Activated T-cell treated with anti-CD3 and anti-CD28 coated beads, Interleukin-2, amount 50 U/mL, for 4 hours (primary cell): ENCODE measurements at regions not wholly inside any gene's neighbourhood (a gene's known extent, or its start where the extent isn't known, plus 50 kb on each side); places are given as distances from the start of the nearest gene placed in this dataset.

Source experiments
- ATAC-seq, 2 donors: fragments of 200-7000 bp; cut with Tn5 transposase; one replicate each; pipeline ENCODE4 v1.10.0; 2021
- DNase-seq: peaks from one replicate; pipeline ENCODE4 v3.0.0-alpha.2; 2020
- H3K27me3 Mint-ChIP-seq: one replicate; pipeline ENCODE4 v1.8.0; 2021; ENCODE audit warnings: low read depth, mixed read lengths
- H3K36me3 Mint-ChIP-seq: one replicate; pipeline ENCODE4 v1.8.0; 2022; ENCODE audit warnings: mixed read lengths; ENCODE audit not compliant: insufficient read depth
- H3K4me1 Mint-ChIP-seq: one replicate; pipeline ENCODE4 v1.8.0; 2021; ENCODE audit warnings: low read depth, mixed read lengths
- H3K4me3 Mint-ChIP-seq: one replicate; pipeline ENCODE4 v1.8.0; 2021; ENCODE audit warnings: mild to moderate bottlenecking, moderate library complexity, mixed read lengths
- H3K9me3 Mint-ChIP-seq: one replicate; pipeline ENCODE4 v1.8.0; 2021; ENCODE audit warnings: mixed read lengths

GRCh38 chr4:14768449-14768848 is 233.8 kb upstream of the CPEB2 start:
- Mint-ChIP-seq H3K4me3 (no peak overlapping the region), H3K27me3 (peaks cover 6% of the 10 kb centered on the region), H3K4me1 (peaks cover 6% of the 10 kb centered on the region), H3K9me3 (peaks cover 3% of the 10 kb centered on the region), H3K36me3 (no peaks in the 10 kb centered on the region)
- DNase-seq = no peak
- no peak for ATAC-seq

DNA sequence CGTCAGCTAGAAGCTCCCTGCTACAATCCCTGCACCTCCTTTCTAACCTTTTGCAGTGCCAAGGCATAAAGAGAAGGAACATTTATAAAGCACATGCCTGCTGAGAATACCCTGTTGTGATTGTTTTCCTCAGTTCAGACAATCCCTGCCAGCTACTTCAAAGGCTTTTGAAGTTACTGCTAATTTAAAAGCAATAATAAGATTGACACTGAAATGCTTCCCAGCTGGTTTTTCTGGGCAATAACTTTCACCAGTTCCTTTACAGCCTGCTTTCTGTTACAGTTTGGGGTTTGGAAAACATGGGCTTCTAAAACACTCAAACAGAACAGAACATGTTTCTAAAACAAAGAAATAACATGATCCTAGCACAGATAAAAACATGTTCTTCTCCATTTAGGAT is 232.3 kb upstream of the CPEB2 start:
- DNase-seq = no peak
- Mint-ChIP-seq H3K9me3 (peaks cover 4% of the 10 kb centered on the region), H3K4me1 (peaks cover 6% of the 10 kb centered on the region), H3K27me3 (peaks cover 10% of the 10 kb centered on the region), H3K4me3 (no peak overlapping the region), H3K36me3 (no peaks in the 10 kb centered on the region)
- no peak for ATAC-seq

DNA sequence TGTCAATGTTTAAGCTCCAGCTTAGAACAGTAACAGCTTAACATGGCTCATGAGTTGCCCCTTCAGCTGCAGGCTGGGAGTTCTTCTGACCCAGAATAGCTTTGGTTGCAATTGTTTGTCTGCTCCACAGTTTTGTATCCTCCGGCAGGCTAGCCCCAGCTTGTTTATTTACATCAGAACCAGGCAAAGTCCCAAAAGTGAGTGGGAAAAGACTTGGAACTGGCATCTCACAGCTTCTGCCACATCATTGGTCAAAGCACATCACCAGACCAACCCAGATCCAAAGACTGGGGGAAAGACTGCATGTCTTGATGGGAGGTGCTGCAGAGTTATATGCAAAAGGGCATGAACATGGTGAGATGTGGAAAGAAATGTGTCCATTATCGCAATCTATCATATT is 231.2 kb upstream of the CPEB2 start:
- Mint-ChIP-seq H3K36me3 (no peaks in the 10 kb centered on the region), H3K9me3 (peaks cover 4% of the 10 kb centered on the region), H3K4me3 (no peak overlapping the region), H3K4me1 (peaks cover 6% of the 10 kb centered on the region), H3K27me3 (peaks cover 10% of the 10 kb centered on the region)
- DNase-seq (no peak), ATAC-seq (no peak)

- H3K4me1 Mint-ChIP-seq = peaks cover 5% of the 10 kb centered on the region
- peaks cover 4% of the 10 kb centered on the region for H3K9me3 Mint-ChIP-seq
- no peaks in the 10 kb centered on the region for H3K36me3 Mint-ChIP-seq
- no peak overlapping the region for H3K4me3 Mint-ChIP-seq
- H3K27me3 Mint-ChIP-seq = peaks cover 10% of the 10 kb centered on the region
- no peak for DNase-seq
- ATAC-seq = no peak
These were observed 230.6 kb upstream of the CPEB2 start for GRCh38 chr4:14771504-14772175.

DNA sequence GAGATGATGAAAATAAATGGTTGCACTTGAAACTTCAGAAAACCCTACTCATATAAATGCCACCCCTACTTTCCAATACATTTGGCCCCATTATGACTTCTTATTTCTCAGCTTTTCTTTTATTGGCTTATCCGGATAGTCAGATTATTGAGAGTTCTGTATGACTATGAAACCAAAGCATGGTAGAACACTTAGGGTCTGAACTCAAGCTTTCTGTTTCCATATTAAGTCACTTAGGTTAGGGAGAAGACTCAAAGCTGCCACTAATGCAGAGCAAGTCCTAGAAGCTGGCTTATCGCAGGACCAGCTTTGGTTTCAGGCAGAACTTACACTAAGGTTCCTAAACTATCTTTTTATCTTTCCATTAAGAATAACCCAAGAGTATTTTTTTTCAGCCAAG is 229.9 kb upstream of the CPEB2 start:
- ATAC-seq (peak in 1 of 2 donors; percentile 43), DNase-seq (no peak)
- peaks cover 10% of the 10 kb centered on the region for H3K27me3 Mint-ChIP-seq
- H3K36me3 Mint-ChIP-seq = no peaks in the 10 kb centered on the region
- no peak overlapping the region for H3K4me3 Mint-ChIP-seq
- no peaks in the 10 kb centered on the region for H3K4me1 Mint-ChIP-seq
- H3K9me3 Mint-ChIP-seq = peaks cover 4% of the 10 kb centered on the region

GRCh38 chr4:14783011-14783877 is 219.0 kb upstream of the CPEB2 start:
- Mint-ChIP-seq H3K36me3 (no peaks in the 10 kb centered on the region), H3K4me1 (peaks cover 11% of the 10 kb centered on the region), H3K27me3 (no peaks in the 10 kb centered on the region), H3K4me3 (no peak overlapping the region), H3K9me3 (peaks cover 5% of the 10 kb centered on the region)
- no peak for DNase-seq
- peak; percentile 85 to 91 for ATAC-seq

DNA sequence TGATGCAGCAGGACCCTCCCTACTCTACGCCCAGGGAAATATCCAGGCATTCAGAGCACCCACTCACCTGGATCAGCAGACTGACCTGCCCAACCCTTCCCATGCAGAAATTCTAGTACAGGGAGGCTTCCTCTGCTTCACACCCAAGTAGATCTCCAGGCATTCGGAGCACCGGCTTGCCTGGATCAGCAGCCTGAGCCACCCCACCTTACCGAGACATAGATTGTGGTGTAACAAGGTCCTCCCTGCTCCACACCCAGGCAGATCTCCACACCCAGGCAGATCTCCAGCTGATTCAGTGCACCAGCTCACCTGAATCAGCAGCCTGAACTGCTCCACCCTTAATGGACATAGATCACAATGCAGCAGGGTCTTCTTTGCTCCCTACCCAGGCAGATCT is 215.1 kb upstream of the CPEB2 start:
- DNase-seq (no peak), ATAC-seq (no peak)
- no peak overlapping the region for H3K4me3 Mint-ChIP-seq
- H3K9me3 Mint-ChIP-seq = peaks cover 6% of the 10 kb centered on the region
- peaks cover 8% of the 10 kb centered on the region for H3K27me3 Mint-ChIP-seq
- H3K36me3 Mint-ChIP-seq = no peaks in the 10 kb centered on the region
- H3K4me1 Mint-ChIP-seq = peaks cover 12% of the 10 kb centered on the region

DNA sequence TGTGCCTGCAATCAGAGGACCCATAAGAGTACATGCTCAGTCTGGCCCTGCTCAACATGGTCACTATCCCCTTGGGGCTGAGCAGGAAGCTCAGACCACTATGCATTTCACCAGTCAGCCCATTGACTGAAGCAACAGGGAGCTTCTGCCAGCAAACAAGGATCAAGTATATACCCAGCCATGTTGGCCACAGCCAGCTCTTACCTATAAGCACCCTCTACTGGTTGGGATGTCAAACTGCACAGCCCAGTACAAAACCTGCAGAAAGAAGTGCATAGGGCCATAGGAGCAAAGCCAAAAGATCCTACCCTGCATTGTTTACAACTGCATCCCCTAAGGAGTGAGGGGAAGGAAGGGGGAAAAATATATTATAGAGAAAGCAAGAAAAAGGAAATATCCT is 214.4 kb upstream of the CPEB2 start:
- no peak overlapping the region for H3K4me3 Mint-ChIP-seq
- DNase-seq (no peak), ATAC-seq (no peak)
- H3K4me1 Mint-ChIP-seq = peaks cover 9% of the 10 kb centered on the region
- H3K9me3 Mint-ChIP-seq = peaks cover 6% of the 10 kb centered on the region
- H3K36me3 Mint-ChIP-seq = no peaks in the 10 kb centered on the region
- H3K27me3 Mint-ChIP-seq = peaks cover 8% of the 10 kb centered on the region

DNA sequence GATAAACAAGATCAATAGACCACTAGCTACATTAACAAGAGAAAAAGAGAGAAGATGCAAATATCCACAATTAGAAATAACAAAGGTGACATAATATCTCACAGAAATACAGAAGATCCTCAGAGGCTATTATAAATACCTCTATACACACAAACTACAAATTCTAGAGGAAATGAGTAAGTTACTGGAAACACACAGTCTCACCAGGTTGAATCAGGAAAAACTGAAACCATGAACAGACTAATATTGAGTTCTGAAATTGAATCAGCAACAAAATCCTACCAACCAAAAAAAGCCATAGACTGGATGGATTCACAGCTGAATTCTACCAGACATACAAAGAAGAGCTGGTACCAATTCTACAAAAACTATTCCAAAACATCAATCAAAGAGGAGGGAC is 211.8 kb upstream of the CPEB2 start:
- Mint-ChIP-seq H3K4me1 (peaks cover 3% of the 10 kb centered on the region), H3K4me3 (no peak overlapping the region), H3K27me3 (peaks cover 8% of the 10 kb centered on the region), H3K9me3 (peaks cover 20% of the 10 kb centered on the region), H3K36me3 (no peaks in the 10 kb centered on the region)
- ATAC-seq (peak in 1 of 2 donors; percentile 61), DNase-seq (no peak)

DNA sequence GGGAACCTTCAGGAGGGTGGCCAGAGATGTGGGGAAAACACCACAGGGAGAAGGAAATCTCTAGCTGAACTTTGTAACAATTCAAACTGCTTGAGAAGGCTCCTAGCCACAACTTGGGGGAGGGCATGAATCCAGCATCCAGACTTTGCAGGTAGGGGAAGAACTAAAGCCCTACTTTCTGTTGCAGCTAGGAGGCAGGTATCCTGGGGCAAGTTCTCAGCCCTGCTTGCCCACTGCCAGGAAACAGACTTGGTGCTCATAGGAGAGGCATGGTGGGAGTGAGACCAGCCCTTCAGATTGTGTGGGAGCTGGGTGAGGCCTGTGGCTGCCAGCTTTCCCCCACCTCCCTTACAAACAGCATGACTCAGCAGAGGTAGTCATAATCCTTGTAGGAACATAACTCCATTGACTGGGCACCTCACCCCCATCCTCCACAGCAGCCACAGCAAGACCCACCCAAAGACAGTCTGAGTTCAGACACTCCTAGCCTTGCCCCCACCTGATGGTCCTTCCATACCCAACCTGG is 209.5 kb upstream of the CPEB2 start:
- no peak overlapping the region for H3K4me3 Mint-ChIP-seq
- ATAC-seq (peak; percentile 27 to 32), DNase-seq (no peak)
- H3K27me3 Mint-ChIP-seq = peaks cover 8% of the 10 kb centered on the region
- H3K4me1 Mint-ChIP-seq = peaks cover 3% of the 10 kb centered on the region
- H3K36me3 Mint-ChIP-seq = no peaks in the 10 kb centered on the region
- peaks cover 20% of the 10 kb centered on the region for H3K9me3 Mint-ChIP-seq

- Mint-ChIP-seq H3K4me3 (no peak overlapping the region), H3K9me3 (peaks cover 10% of the 10 kb centered on the region), H3K27me3 (peaks cover 4% of the 10 kb centered on the region), H3K4me1 (no peaks in the 10 kb centered on the region), H3K36me3 (no peaks in the 10 kb centered on the region)
- DNase-seq (no peak), ATAC-seq (no peak)
These were observed 201.3 kb upstream of the CPEB2 start for GRCh38 chr4:14800977-14801376.

- H3K4me3 Mint-ChIP-seq = no peak overlapping the region
- H3K9me3 Mint-ChIP-seq = peaks cover 10% of the 10 kb centered on the region
- no peaks in the 10 kb centered on the region for H3K36me3 Mint-ChIP-seq
- no peak for DNase-seq
- no peak for ATAC-seq
- H3K27me3 Mint-ChIP-seq = peaks cover 4% of the 10 kb centered on the region
- no peaks in the 10 kb centered on the region for H3K4me1 Mint-ChIP-seq
These were observed 199.7 kb upstream of the CPEB2 start for GRCh38 chr4:14802596-14802995.

DNA sequence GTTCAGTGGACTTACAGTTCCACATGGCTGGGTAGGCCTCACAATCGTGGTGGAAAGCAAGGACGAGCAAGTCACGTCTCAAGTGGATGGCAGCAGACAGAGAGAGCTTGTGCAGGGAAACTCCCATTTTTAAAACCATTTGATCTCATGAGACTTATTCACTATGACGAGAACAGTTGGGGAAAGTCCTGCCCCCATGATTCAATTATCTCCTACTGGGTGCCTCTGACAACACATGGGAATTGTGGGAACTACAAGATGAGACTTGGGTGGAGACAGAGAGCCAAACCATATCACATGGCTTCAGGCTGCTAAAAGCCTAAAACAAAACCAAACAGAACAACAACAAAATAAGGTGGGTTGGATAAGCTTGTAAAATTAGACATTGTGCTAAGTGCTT is 194.4 kb upstream of the CPEB2 start:
- no peaks in the 10 kb centered on the region for H3K4me1 Mint-ChIP-seq
- peaks cover 3% of the 10 kb centered on the region for H3K27me3 Mint-ChIP-seq
- no peak for ATAC-seq
- no peaks in the 10 kb centered on the region for H3K9me3 Mint-ChIP-seq
- no peak overlapping the region for H3K4me3 Mint-ChIP-seq
- no peak for DNase-seq
- no peaks in the 10 kb centered on the region for H3K36me3 Mint-ChIP-seq

- Mint-ChIP-seq H3K4me3 (no peak overlapping the region), H3K9me3 (no peaks in the 10 kb centered on the region), H3K27me3 (peaks cover 3% of the 10 kb centered on the region), H3K36me3 (no peaks in the 10 kb centered on the region), H3K4me1 (no peaks in the 10 kb centered on the region)
- no peak for DNase-seq
- no peak for ATAC-seq
These were observed 193.1 kb upstream of the CPEB2 start for GRCh38 chr4:14809203-14809602.

GRCh38 chr4:14810121-14810520 is 192.2 kb upstream of the CPEB2 start:
- no peaks in the 10 kb centered on the region for H3K9me3 Mint-ChIP-seq
- H3K4me3 Mint-ChIP-seq = no peak overlapping the region
- no peaks in the 10 kb centered on the region for H3K36me3 Mint-ChIP-seq
- H3K4me1 Mint-ChIP-seq = no peaks in the 10 kb centered on the region
- DNase-seq (no peak), ATAC-seq (no peak)
- no peaks in the 10 kb centered on the region for H3K27me3 Mint-ChIP-seq
